Liver (tissue), 8 donors: ENCODE measurements at regions not wholly inside any gene's neighbourhood (a gene's known extent, or its start where the extent isn't known, plus 50 kb on each side); places are given as distances from the start of the nearest gene placed in this dataset.

ENCODE experiments used
- DNase-seq: peaks from one replicate; pipeline ENCODE4 v3.0.0-alpha.2; 2017; ENCODE audit warnings: low spot score
- H3K27ac ChIP-seq, 2 donors: one replicate each; pipeline ENCODE4 v1.7.0; 2013; ENCODE audit warnings: inconsistent platforms in 2 of 2, low read length in 2 of 2, control low read depth in 1 of 2, low read depth in 1 of 2, mild to moderate bottlenecking in 1 of 2
- H3K27me3 ChIP-seq, 4 donors: one replicate each; pipeline versions ENCODE4 v1.6.1 to v1.7.0; 2013; ENCODE audit warnings: low read length in 3 of 4, inconsistent platforms in 1 of 4, mild to moderate bottlenecking in 1 of 4, moderate library complexity in 1 of 4; ENCODE audit not compliant: control insufficient read depth in 4 of 4, insufficient read depth in 4 of 4
- H3K36me3 ChIP-seq, 4 donors: one replicate each; pipeline versions ENCODE4 v1.6.1 to v1.7.0; 2013; ENCODE audit warnings: low read length in 3 of 4, mild to moderate bottlenecking in 3 of 4, low read depth in 1 of 4, moderate library complexity in 1 of 4; ENCODE audit not compliant: control insufficient read depth in 4 of 4, insufficient read depth in 3 of 4
- H3K4me1 ChIP-seq, 4 donors: one replicate each; pipeline versions ENCODE4 v1.6.1 to v1.7.0; 2013; ENCODE audit warnings: low read length in 3 of 4, mild to moderate bottlenecking in 3 of 4, moderate library complexity in 1 of 4; ENCODE audit not compliant: control insufficient read depth in 4 of 4, insufficient read depth in 4 of 4
- H3K4me3 ChIP-seq, 3 donors: one replicate each; pipeline versions ENCODE4 v1.6.1 to v1.7.0; 2013; ENCODE audit warnings: low read length in 3 of 3, control low read depth in 1 of 3, low read depth in 1 of 3, mild to moderate bottlenecking in 1 of 3
- H3K9ac ChIP-seq, 2 donors: one replicate each; pipeline ENCODE4 v1.7.0; 2013; ENCODE audit warnings: low read length in 2 of 2, mild to moderate bottlenecking in 2 of 2, moderate library complexity in 2 of 2, control low read depth in 1 of 2, low read depth in 1 of 2
- H3K9me3 ChIP-seq, 4 donors: one replicate each; pipeline versions ENCODE4 v1.6.1 to v1.7.0; 2013; ENCODE audit warnings: low read length in 3 of 4; ENCODE audit not compliant: control insufficient read depth in 4 of 4
- EGR1 ChIP-seq, 2 donors: IDR thresholded peaks; 2 replicates each; pipeline ENCODE4 v1.6.1; 2016 to 2018; ENCODE audit warnings: antibody characterized with exemption in 2 of 2, low read depth in 2 of 2
- FOXA1 ChIP-seq: IDR thresholded peaks from 2 replicates; pipeline ENCODE4 v1.6.1; 2016; ENCODE audit warnings: antibody characterized with exemption
- GABPA ChIP-seq, 2 donors: IDR thresholded peaks in 1 of 2; conservative IDR thresholded peaks in 1 of 2; 2 replicates each; pipeline ENCODE4 v1.6.1; 2016; ENCODE audit warnings: antibody characterized with exemption in 2 of 2, mild to moderate bottlenecking in 1 of 2, moderate library complexity in 1 of 2
- HNF4A ChIP-seq, 2 donors: conservative IDR thresholded peaks; 2 replicates each; pipeline ENCODE4 v1.6.1; 2016; ENCODE audit warnings: antibody characterized with exemption in 2 of 2, mild to moderate bottlenecking in 2 of 2
- HNF4G ChIP-seq: IDR thresholded peaks from 2 replicates; pipeline ENCODE4 v1.6.1; 2016; ENCODE audit warnings: antibody characterized with exemption
- JUND ChIP-seq, 2 donors: IDR thresholded peaks; 2 replicates each; pipeline ENCODE4 v1.6.1; 2016; ENCODE audit warnings: antibody characterized with exemption in 2 of 2
- TAF1 ChIP-seq: conservative IDR thresholded peaks from 2 replicates; pipeline ENCODE4 v1.6.1; 2016; ENCODE audit warnings: antibody characterized with exemption, mild to moderate bottlenecking
- YY1 ChIP-seq: IDR thresholded peaks from 2 replicates; pipeline ENCODE4 v1.6.1; 2016; ENCODE audit warnings: antibody characterized with exemption, mild to moderate bottlenecking
- WGBS: extraction: QIAGEN DNeasy Blood & Tissue Kit; methylation state at CpG from one replicate; pipeline ENCODE4 v1.1.7; 2013; 5-methylcytosine and 5-hydroxymethylcytosine counted together
- TF ChIP-seq, protein P1 (sequence below): IDR thresholded peaks from 2 replicates; pipeline ENCODE4 v1.6.1; 2016; ENCODE audit warnings: antibody characterized with exemption
- TF ChIP-seq, protein P2 (sequence below): IDR thresholded peaks from 2 replicates; pipeline ENCODE4 v1.6.1; 2016; ENCODE audit warnings: antibody characterized with exemption
- TF ChIP-seq, protein P3 (sequence below): fragments of 150-350 bp; IDR thresholded peaks from 2 replicates; pipeline ENCODE4 v1.5.1; 2017; ENCODE audit warnings: improper control_type of control experiment, low read depth, low read length; ENCODE audit not compliant: missing input control
- TF ChIP-seq, protein P4 (sequence below): IDR thresholded peaks from 2 replicates; pipeline ENCODE4 v1.6.1; 2016; ENCODE audit warnings: antibody characterized with exemption, mild to moderate bottlenecking
- donor health status: healthy.
- donor health status: healthy.
- donor health status: healthy.
- donor health status: healthy.
- donor health status: healthy.

DNA sequence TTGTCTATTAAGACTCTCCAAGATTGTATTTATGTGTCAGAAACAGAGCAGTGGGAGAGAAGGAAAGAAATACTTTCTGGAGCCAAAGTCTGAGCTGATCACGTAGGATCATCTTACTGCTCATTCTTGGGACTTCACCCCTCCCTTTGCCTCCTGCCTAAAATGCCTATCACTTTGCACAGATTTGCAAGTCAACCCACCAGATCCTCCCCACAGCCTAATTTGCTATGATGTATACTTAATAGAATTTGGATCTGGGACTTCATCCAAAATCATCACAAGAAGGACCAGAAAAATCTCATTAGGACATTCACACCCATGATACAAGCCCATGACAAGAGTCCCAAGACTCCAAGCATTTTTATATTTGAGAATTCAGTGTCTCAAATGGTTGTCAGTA, 290.2 kb downstream of the FBXW7 start (continued):
- no peak for TF ChIP-seq EGR1 (IDR thresholded peaks at IDR 0.05; ENCODE audit: low read depth in 2 of 2)

DNA sequence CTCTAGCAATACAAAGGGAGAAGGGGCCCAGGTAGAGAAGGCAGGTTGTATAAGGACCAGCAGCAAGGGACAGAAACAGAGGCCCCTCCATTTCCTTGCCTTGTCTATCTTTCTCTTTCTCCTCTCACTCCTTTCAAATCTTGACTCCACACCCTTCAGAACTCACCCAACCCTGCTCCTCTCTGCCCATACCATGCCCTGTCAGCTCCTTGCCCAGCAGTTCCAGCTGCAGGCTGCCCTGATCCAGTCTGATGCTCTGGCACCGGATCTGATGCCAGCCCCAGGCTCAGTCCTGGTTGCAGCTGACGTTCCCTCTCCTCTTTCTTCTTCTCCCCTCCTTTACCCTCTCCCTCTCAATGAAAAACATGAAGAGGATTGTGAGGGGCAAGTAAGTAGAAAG, 291.2 kb downstream of the FBXW7 start:
- Histone ChIP-seq H3K9me3 (no peaks in the 10 kb centered on the region), H3K36me3 (no peaks in the 10 kb centered on the region), H3K27ac (no peak overlapping the region), H3K4me1 (no peaks in the 10 kb centered on the region), H3K9ac (no peak overlapping the region), H3K27me3 (no peaks in the 10 kb centered on the region), H3K4me3 (no peak overlapping the region)
- no peak for TF ChIP-seq GABPA (IDR thresholded peaks at IDR 0.05 in 1 of 2, conservative IDR thresholded peaks at IDR 0.05 in 1 of 2)
- no peak for TF ChIP-seq HNF4A (conservative IDR thresholded peaks at IDR 0.05)
- TF ChIP-seq EGR1 (IDR thresholded peaks at IDR 0.05; ENCODE audit: low read depth in 2 of 2): no peak
- TF ChIP-seq YY1: no peak
- TF ChIP-seq, protein P1, sequence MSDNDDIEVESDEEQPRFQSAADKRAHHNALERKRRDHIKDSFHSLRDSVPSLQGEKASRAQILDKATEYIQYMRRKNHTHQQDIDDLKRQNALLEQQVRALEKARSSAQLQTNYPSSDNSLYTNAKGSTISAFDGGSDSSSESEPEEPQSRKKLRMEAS: no peak
- TF ChIP-seq, protein P2, sequence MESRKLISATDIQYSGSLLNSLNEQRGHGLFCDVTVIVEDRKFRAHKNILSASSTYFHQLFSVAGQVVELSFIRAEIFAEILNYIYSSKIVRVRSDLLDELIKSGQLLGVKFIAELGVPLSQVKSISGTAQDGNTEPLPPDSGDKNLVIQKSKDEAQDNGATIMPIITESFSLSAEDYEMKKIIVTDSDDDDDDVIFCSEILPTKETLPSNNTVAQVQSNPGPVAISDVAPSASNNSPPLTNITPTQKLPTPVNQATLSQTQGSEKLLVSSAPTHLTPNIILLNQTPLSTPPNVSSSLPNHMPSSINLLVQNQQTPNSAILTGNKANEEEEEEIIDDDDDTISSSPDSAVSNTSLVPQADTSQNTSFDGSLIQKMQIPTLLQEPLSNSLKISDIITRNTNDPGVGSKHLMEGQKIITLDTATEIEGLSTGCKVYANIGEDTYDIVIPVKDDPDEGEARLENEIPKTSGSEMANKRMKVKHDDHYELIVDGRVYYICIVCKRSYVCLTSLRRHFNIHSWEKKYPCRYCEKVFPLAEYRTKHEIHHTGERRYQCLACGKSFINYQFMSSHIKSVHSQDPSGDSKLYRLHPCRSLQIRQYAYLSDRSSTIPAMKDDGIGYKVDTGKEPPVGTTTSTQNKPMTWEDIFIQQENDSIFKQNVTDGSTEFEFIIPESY: no peak
- TF ChIP-seq, protein P3, sequence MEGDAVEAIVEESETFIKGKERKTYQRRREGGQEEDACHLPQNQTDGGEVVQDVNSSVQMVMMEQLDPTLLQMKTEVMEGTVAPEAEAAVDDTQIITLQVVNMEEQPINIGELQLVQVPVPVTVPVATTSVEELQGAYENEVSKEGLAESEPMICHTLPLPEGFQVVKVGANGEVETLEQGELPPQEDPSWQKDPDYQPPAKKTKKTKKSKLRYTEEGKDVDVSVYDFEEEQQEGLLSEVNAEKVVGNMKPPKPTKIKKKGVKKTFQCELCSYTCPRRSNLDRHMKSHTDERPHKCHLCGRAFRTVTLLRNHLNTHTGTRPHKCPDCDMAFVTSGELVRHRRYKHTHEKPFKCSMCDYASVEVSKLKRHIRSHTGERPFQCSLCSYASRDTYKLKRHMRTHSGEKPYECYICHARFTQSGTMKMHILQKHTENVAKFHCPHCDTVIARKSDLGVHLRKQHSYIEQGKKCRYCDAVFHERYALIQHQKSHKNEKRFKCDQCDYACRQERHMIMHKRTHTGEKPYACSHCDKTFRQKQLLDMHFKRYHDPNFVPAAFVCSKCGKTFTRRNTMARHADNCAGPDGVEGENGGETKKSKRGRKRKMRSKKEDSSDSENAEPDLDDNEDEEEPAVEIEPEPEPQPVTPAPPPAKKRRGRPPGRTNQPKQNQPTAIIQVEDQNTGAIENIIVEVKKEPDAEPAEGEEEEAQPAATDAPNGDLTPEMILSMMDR: no peak
- no peak for TF ChIP-seq JUND (IDR thresholded peaks at IDR 0.05)
- WGBS: 88% methylated on average over 2 of the region's 2 CpGs
- DNase-seq: no peak

DNA sequence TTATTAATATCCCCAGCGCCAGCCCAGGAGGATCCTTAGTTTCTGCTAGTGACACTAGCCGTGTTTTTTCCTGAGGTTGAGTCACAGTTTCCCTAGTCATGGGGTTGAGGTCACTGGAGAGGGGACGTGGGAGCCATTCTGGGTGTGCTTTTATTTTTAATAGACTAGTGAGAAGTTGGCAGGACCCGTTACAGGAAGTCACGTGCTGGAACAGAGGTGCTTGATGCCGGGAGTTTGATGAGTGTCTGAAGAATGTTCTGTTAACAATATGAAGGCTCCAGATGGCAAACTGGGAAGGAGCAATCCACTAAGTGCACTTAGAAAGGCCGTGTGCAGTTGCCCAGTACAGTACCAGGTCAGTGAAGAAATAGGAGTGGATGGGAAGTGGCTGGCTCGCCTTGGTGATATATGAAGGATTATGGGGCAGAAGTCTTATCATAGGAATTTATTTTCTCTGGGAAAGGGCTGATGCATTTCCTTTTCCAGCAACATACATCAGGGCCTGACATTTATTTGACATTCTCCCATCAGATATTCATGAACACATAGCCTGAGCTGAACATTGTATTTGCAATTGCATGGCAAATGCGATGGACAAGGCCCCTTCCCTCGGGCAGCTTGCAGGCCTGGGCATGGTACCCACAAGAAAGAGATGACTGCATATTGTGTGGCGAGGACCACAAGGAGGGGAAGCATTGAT, 291.8 kb downstream of the FBXW7 start:
- 68% methylated on average over 11 of the region's 11 CpGs for WGBS
- no peak for DNase-seq
- no peak for TF ChIP-seq GABPA (IDR thresholded peaks at IDR 0.05 in 1 of 2, conservative IDR thresholded peaks at IDR 0.05 in 1 of 2)
- TF ChIP-seq YY1: no peak
- no peak for TF ChIP-seq TAF1
- TF ChIP-seq, protein P1: no peak
- TF ChIP-seq HNF4A (conservative IDR thresholded peaks at IDR 0.05): no peak
- TF ChIP-seq, protein P4, sequence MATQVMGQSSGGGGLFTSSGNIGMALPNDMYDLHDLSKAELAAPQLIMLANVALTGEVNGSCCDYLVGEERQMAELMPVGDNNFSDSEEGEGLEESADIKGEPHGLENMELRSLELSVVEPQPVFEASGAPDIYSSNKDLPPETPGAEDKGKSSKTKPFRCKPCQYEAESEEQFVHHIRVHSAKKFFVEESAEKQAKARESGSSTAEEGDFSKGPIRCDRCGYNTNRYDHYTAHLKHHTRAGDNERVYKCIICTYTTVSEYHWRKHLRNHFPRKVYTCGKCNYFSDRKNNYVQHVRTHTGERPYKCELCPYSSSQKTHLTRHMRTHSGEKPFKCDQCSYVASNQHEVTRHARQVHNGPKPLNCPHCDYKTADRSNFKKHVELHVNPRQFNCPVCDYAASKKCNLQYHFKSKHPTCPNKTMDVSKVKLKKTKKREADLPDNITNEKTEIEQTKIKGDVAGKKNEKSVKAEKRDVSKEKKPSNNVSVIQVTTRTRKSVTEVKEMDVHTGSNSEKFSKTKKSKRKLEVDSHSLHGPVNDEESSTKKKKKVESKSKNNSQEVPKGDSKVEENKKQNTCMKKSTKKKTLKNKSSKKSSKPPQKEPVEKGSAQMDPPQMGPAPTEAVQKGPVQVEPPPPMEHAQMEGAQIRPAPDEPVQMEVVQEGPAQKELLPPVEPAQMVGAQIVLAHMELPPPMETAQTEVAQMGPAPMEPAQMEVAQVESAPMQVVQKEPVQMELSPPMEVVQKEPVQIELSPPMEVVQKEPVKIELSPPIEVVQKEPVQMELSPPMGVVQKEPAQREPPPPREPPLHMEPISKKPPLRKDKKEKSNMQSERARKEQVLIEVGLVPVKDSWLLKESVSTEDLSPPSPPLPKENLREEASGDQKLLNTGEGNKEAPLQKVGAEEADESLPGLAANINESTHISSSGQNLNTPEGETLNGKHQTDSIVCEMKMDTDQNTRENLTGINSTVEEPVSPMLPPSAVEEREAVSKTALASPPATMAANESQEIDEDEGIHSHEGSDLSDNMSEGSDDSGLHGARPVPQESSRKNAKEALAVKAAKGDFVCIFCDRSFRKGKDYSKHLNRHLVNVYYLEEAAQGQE: no peak
- no peak for TF ChIP-seq FOXA1
- TF ChIP-seq JUND (IDR thresholded peaks at IDR 0.05): peak in 1 of 2 donors; percentile 37
- TF ChIP-seq HNF4G: no peak
- Histone ChIP-seq H3K4me3 (no peak overlapping the region), H3K27ac (no peak overlapping the region), H3K27me3 (no peaks in the 10 kb centered on the region), H3K9me3 (no peaks in the 10 kb centered on the region), H3K4me1 (no peaks in the 10 kb centered on the region), H3K36me3 (no peaks in the 10 kb centered on the region), H3K9ac (no peak overlapping the region)
